GM23338 (cell line): ENCODE measurements at regions not wholly inside any gene's neighbourhood (a gene's known extent, or its start where the extent isn't known, plus 50 kb on each side); places are given as distances from the start of the nearest gene placed in this dataset.
A peak's percentile ranks its signal among the peaks of the same experiment; 100 is the strongest.

Source experiments
- ATAC-seq: fragments of 200-7000 bp; cut with Tn5 transposase; 3 replicates; pipeline ENCODE4 v1.9.1; 2020
- DNase-seq: peaks from one replicate; pipeline ENCODE4 v3.0.0-alpha.2; 2015; ENCODE audit warnings: low spot score
- H2AFZ ChIP-seq: fragments of 200-600 bp; sonication (generic); 2 replicates; pipeline ENCODE4 v1.8.0; 2016; ENCODE audit warnings: antibody characterized with exemption, mild to moderate bottlenecking, moderate library complexity
- H3F3A ChIP-seq: fragments of 200-600 bp; sonication (generic); replicated peaks from 2 replicates; pipeline ENCODE4 v1.8.0; 2017; ENCODE audit warnings: antibody characterized with exemption, mixed run types, low read depth
- H3K27ac ChIP-seq: fragments of 200-600 bp; sonication (generic); 2 replicates; pipeline ENCODE4 v1.6.1; 2016; ENCODE audit warnings: low read depth
- H3K27me3 ChIP-seq: fragments of 200-600 bp; sonication (generic); 2 replicates; pipeline ENCODE4 v1.8.0; 2016; ENCODE audit warnings: mild to moderate bottlenecking, mixed run types, moderate library complexity; ENCODE audit not compliant: insufficient read depth
- H3K36me3 ChIP-seq: fragments of 200-600 bp; sonication (generic); 2 replicates; pipeline ENCODE4 v1.8.0; 2016; ENCODE audit warnings: mild to moderate bottlenecking; ENCODE audit not compliant: insufficient read depth
- H3K4me1 ChIP-seq: fragments of 200-600 bp; sonication (generic); 2 replicates; pipeline ENCODE4 v1.8.0; 2016; ENCODE audit warnings: mild to moderate bottlenecking, moderate library complexity; ENCODE audit not compliant: insufficient read depth
- H3K4me2 ChIP-seq: fragments of 200-600 bp; sonication (generic); 2 replicates; pipeline ENCODE4 v1.7.1; 2017; ENCODE audit warnings: mixed run types
- H3K4me3 ChIP-seq: fragments of 200-600 bp; sonication (generic); 2 replicates; pipeline ENCODE4 v1.6.1; 2016; ENCODE audit warnings: mixed run types
- H3K79me2 ChIP-seq: fragments of 200-600 bp; sonication (generic); replicated peaks from 2 replicates; pipeline ENCODE4 v1.8.0; 2017; ENCODE audit warnings: mild to moderate bottlenecking; ENCODE audit not compliant: insufficient read depth
- H3K9me2 ChIP-seq: fragments of 200-600 bp; sonication (generic); 2 replicates; pipeline ENCODE4 v1.8.0; 2017; ENCODE audit not compliant: insufficient read depth
- H4K20me1 ChIP-seq: fragments of 200-600 bp; sonication (generic); replicated peaks from 2 replicates; pipeline ENCODE4 v1.8.0; 2017; ENCODE audit warnings: mild to moderate bottlenecking; ENCODE audit not compliant: insufficient read depth
- H3K27ac Mint-ChIP-seq: 2 replicates; pipeline ENCODE4 v1.8.0; 2020; ENCODE audit warnings: inconsistent platforms, mild to moderate bottlenecking, moderate library complexity, mixed read lengths
- H3K27me3 Mint-ChIP-seq: 3 replicates; pipeline ENCODE4 v1.8.0; 2022; ENCODE audit warnings: low read depth, mild to moderate bottlenecking, moderate library complexity, mixed read lengths, inconsistent platforms; ENCODE audit not compliant: insufficient read depth, poor library complexity
- H3K36me3 Mint-ChIP-seq: 3 replicates; pipeline ENCODE4 v1.8.0; 2021; ENCODE audit warnings: low read depth, mild to moderate bottlenecking, inconsistent platforms, moderate library complexity, mixed read lengths
- H3K4me1 Mint-ChIP-seq: 3 replicates; pipeline ENCODE4 v1.8.0; 2020; ENCODE audit warnings: mild to moderate bottlenecking, inconsistent platforms, mixed read lengths
- H3K4me3 Mint-ChIP-seq: 3 replicates; pipeline ENCODE4 v1.8.0; 2021; ENCODE audit warnings: moderate library complexity, mild to moderate bottlenecking, inconsistent platforms, mixed read lengths
- H3K9me3 Mint-ChIP-seq: 3 replicates; pipeline ENCODE4 v1.8.0; 2020; ENCODE audit warnings: moderate library complexity, mild to moderate bottlenecking, inconsistent platforms, mixed read lengths
- CTCF ChIP-seq, 2 experiments: fragments of 200-600 bp in 1 of 2; sonication (generic) in 1 of 2; conservative IDR thresholded peaks; 2 replicates each; pipeline versions ENCODE4 v1.5.1 to v1.6.1; 2016 to 2017; ENCODE audit warnings: antibody characterized with exemption in 2 of 2, low read depth in 2 of 2, mild to moderate bottlenecking in 2 of 2, moderate library complexity in 1 of 2
- EZH2 ChIP-seq: fragments of 200-600 bp; sonication (generic); IDR thresholded peaks from one replicate; pipeline ENCODE4 v1.8.0; 2017; ENCODE audit warnings: antibody characterized with exemption, mild to moderate bottlenecking, low read depth; ENCODE audit not compliant: unreplicated experiment
- EZH2phosphoT487 ChIP-seq: fragments of 200-600 bp; sonication (generic); IDR thresholded peaks from one replicate; pipeline ENCODE4 v1.8.1; 2018; ENCODE audit warnings: antibody characterized with exemption; ENCODE audit not compliant: unreplicated experiment
- ZNF331 ChIP-seq: fragments of 250-450 bp; sonication (Bioruptor Pico); IDR thresholded peaks from 2 replicates; pipeline ENCODE4 v1.5.0; 2020; ENCODE audit warnings: low read depth, mild to moderate bottlenecking, moderate library complexity
- ZNF462 ChIP-seq: fragments of 250-450 bp; sonication (Bioruptor Pico); IDR thresholded peaks from 2 replicates; pipeline ENCODE4 v1.5.0; 2020; ENCODE audit warnings: mild to moderate bottlenecking, moderate library complexity

DNA sequence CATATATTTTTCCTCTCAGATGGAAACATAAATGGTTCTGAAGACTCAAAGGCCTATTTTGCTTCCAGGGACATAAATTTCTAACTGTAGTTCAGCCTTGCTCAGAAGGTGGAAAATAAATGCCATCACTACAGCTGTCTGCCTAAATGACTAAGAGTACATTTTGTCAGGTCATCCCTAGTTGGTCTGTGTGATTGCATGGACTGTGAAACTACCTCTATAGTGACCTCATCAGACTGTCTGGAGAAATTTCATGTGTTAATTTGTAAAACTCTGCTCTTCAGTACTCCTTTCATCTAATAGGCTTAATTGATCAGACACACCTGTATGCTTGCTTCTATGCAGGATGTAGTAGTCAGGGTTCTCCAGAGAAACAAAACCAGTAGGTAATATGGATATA lies 886.9 kb downstream of the AMY1C start:
- Mint-ChIP-seq H3K27ac (no peak overlapping the region), H3K9me3 (no peaks in the 10 kb centered on the region), H3K4me1 (no peaks in the 10 kb centered on the region), H3K4me3 (no peak overlapping the region), H3K36me3 (no peaks in the 10 kb centered on the region), H3K27me3 (no peaks in the 10 kb centered on the region)
- H3K27ac ChIP-seq = no peak overlapping the region
- no peak overlapping the region for H3K4me2 ChIP-seq
- no peaks in the 10 kb centered on the region for H3K9me2 ChIP-seq
- no peaks in the 10 kb centered on the region for H3F3A ChIP-seq
- TF ChIP-seq ZNF462 (no peak), CTCF (conservative IDR thresholded peaks at IDR 0.05; ENCODE audit: low read depth in 2 of 2) (peak in 1 of 2 experiments; percentile 20; a peak in 1 of 4 replicates)
- DNase-seq = no peak
- H3K27me3 ChIP-seq = no peaks in the 10 kb centered on the region
- H3K4me3 ChIP-seq = no peak overlapping the region
- H3K36me3 ChIP-seq = no peaks in the 10 kb centered on the region
- no peak overlapping the region for H2AFZ ChIP-seq
- H4K20me1 ChIP-seq = no peaks in the 10 kb centered on the region
- no peaks in the 10 kb centered on the region for H3K79me2 ChIP-seq
- ATAC-seq = no peak
- H3K4me1 ChIP-seq = no peaks in the 10 kb centered on the region

DNA sequence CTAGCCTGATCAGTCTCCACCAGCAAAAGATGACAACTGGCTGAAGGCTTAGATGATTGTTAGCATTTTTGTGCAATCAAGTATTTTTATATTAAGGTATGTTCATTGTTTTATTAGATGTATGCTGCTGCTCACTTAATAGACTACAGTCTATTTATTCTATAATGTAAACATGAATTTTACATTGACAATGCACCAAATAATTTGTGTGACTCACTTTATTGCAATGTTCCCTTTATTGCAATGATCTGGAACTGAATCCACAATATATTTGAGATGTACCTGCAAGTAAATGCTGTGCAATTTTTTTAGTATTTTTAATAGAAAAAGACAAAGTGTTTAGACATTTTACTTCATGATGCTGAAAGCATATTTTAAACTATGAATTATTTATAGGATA lies 896.5 kb downstream of the AMY1C start:
- Mint-ChIP-seq H3K36me3 (no peaks in the 10 kb centered on the region), H3K27ac (no peak overlapping the region), H3K4me3 (no peak overlapping the region), H3K4me1 (peaks cover 7% of the 10 kb centered on the region; the same call in 2 of the 3 replicates), H3K27me3 (peaks cover 5% of the 10 kb centered on the region), H3K9me3 (no peaks in the 10 kb centered on the region)
- Histone ChIP-seq H3K4me1 (no peaks in the 10 kb centered on the region), H2AFZ (no peak overlapping the region), H3K4me3 (no peak overlapping the region), H3K79me2 (no peaks in the 10 kb centered on the region), H3F3A (no peaks in the 10 kb centered on the region), H3K9me2 (no peaks in the 10 kb centered on the region), H3K27me3 (no peaks in the 10 kb centered on the region), H3K4me2 (no peak overlapping the region), H3K36me3 (no peaks in the 10 kb centered on the region), H4K20me1 (no peaks in the 10 kb centered on the region), H3K27ac (no peak overlapping the region)
- DNase-seq (no peak), ATAC-seq (no peak)
- TF ChIP-seq EZH2 (no peak), CTCF (conservative IDR thresholded peaks at IDR 0.05; ENCODE audit: low read depth in 2 of 2) (no peak), EZH2phosphoT487 (no peak), ZNF331 (no peak)
